Astrocyte of the spinal cord (primary cell): ENCODE measurements at regions not wholly inside any gene's neighbourhood (a gene's known extent, or its start where the extent isn't known, plus 50 kb on each side); places are given as distances from the start of the nearest gene placed in this dataset.

Experiments
- DNase-seq: peaks from one replicate; pipeline ENCODE4 v3.0.0; 2011; ENCODE audit warnings: low read depth, low spot score
- H3K4me3 ChIP-seq: 2 replicates; pipeline ENCODE4 v1.5.1; 2011; ENCODE audit warnings: low read depth, mild to moderate bottlenecking, low read length, moderate library complexity
- in situ Hi-C: cut with HindIII; loops from 2 replicates; pipeline ENCODE4 v1.10.0; 2017; ENCODE audit warnings: low sequenced_read_pairs
- TF ChIP-seq, protein P1 (sequence below): IDR thresholded peaks from 2 replicates; pipeline ENCODE4 v1.5.1; 2012; ENCODE audit warnings: low read depth, mild to moderate bottlenecking, low read length, inconsistent platforms

DNA sequence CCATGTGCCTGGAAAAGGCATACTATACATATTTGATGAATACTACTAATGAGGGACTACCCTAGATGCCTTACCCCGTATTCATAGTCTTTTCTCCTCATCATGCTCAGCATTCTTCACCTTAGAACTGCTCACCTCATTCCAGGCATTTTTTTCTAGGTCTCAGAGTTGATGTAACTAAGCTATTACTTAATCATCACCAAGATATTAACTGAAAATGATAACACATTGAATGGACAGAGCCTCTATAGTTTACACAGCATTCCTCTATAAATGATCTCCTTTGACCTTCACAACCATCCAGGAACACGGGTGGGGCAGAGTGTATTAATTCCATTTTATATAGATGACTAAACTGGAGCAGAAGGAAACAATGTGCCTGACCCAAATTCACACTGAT is 174.1 kb upstream of the DPH6 start:
- TF ChIP-seq, protein P1, sequence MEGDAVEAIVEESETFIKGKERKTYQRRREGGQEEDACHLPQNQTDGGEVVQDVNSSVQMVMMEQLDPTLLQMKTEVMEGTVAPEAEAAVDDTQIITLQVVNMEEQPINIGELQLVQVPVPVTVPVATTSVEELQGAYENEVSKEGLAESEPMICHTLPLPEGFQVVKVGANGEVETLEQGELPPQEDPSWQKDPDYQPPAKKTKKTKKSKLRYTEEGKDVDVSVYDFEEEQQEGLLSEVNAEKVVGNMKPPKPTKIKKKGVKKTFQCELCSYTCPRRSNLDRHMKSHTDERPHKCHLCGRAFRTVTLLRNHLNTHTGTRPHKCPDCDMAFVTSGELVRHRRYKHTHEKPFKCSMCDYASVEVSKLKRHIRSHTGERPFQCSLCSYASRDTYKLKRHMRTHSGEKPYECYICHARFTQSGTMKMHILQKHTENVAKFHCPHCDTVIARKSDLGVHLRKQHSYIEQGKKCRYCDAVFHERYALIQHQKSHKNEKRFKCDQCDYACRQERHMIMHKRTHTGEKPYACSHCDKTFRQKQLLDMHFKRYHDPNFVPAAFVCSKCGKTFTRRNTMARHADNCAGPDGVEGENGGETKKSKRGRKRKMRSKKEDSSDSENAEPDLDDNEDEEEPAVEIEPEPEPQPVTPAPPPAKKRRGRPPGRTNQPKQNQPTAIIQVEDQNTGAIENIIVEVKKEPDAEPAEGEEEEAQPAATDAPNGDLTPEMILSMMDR: no peak
- in situ Hi-C loops: no loop called here
- DNase-seq: no peak
- H3K4me3 ChIP-seq: no peak overlapping the region

DNA sequence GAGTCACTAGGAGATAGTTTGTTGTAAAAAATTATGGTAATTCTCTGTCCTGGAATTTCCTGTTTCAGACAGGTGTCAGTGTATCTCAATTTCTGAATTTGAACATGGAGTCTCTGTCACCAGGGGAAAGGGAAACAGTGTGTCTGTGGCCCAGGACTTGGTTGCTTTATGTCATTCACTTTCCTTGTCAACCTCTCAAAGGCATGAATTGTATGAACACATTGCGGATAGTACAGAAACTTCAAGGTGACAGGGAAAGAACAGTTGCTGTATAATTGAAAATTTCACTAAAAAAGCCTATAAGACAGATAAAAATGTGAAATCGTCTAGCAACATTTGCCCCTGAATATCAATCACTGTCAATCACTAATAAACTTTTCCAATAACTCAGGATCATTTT is 175.0 kb upstream of the DPH6 start:
- TF ChIP-seq, protein P1: no peak
- DNase-seq: no peak
- H3K4me3 ChIP-seq: no peak overlapping the region
- in situ Hi-C loops: no loop called here

DNA sequence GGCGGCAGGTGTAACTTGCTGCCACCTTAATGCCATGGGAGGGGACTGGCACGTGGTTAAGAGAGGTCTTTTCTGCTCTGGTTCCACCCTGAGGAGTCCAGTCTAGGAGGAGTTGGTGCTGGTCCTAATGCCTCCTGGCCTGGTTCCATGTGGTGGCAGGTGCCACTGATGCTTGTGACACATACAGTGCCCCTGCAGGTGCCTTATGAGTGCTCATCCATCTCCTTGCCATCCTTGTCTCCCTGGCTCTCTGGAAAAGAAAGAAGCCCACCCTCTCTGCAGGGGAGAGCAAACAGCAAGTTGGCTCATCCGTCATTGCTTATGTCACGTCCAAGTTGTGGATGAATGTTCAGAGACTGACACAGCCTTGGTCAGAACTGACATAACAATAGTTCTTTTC is 175.8 kb upstream of the DPH6 start:
- H3K4me3 ChIP-seq: no peak overlapping the region
- TF ChIP-seq, protein P1: no peak
- in situ Hi-C loops: no loop called here
- DNase-seq: no peak

DNA sequence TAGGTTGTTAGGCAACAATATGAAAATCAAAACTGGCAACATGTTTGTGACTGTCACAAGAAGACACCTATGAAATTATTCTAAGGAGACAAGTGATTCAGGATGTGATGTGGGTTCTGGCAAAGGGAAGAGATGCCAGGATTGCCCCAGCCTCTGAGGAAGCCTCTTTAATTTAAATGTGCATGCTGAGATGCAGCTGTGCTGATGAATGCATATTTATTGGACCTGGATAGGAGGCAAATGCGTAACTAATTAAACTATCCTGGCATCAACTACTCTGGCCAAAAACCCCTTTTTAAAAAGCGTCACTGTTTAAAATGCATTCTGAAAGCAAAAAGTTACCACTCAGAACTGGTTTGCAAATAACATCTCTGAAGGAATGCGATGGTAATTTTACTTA is 176.5 kb upstream of the DPH6 start:
- in situ Hi-C loops: no loop called here
- DNase-seq: no peak
- H3K4me3 ChIP-seq: no peak overlapping the region
- TF ChIP-seq, protein P1: no peak

DNA sequence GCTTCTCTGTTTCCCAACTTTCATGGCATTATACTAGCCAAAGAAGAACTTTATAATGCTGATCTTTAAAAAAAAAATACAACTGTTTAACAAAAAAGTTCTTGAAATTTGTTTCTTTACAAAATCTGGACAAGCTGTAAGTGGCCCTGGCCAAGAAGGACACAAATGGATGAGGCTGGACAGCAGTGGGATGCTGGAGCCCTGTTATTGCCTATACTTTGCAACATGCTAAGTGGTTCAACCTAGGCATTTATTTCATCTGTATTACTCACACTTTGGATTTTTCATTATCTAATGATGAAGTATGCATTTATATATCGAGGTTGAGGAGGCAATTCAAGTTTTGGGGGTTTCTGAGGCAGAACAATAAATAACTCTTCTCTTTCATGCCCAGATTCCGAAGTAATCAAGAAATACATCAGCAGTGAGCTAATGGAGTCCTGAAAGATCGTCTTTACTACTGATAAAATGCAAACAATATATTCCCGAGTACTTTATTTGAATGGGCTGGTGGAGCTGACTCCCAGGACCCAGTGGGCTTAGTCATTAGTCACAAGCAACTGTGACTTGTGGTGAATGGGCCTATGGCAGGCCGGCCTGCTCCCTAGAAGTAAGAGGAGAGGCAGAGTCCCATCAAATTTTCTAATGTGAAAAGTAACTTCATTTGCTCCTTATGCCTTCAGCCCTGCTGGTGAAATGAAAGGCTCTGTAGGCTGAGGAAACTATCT is 177.3 kb upstream of the DPH6 start:
- no peak for DNase-seq
- TF ChIP-seq, protein P1: no peak
- in situ Hi-C loops: no loop called here
- H3K4me3 ChIP-seq: no peak overlapping the region

DNA sequence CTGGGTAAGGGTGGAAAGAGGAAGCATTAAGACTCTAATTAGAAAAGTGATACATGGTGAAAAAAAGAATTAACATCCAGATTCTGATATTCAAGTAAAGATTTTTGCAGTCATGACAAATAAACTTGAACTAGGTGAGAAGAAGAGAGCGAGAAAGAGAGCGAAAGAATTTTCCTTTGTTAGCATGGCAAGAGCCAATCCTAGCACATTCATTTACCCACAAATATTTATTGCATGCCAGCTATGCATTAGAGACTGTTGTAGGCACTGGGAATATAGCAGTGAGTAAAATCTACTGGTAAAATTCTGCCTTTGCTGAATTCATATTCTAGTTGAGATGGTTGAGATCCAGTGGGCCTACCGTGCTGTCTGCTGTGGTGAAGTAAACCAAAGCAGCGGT is 177.9 kb upstream of the DPH6 start:
- in situ Hi-C loops: no loop called here
- H3K4me3 ChIP-seq: no peak overlapping the region
- TF ChIP-seq, protein P1: no peak
- no peak for DNase-seq

DNA sequence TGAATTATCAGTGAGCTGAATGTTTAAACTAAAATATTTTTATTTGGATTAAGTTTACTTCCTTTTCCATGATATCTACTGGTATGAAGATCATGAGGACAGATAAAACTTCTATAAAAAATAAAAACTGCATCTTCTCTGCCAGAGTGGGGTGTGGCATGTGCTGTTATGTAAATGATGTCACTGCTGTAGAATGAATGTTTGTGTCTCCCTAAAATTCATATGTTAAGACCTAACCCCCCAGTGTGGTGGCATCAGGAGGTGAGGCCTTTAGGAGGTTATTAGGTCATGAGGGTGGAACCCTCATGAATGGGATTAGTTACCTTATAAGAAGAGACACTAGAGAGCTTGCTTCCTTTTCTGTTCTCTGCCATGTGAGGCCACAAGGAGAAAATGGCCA is 178.7 kb upstream of the DPH6 start:
- TF ChIP-seq, protein P1: no peak
- no peak for DNase-seq
- in situ Hi-C loops: no loop called here
- H3K4me3 ChIP-seq: no peak overlapping the region
